Endometrial microvascular endothelial cells (primary cell): ENCODE measurements at regions not wholly inside any gene's neighbourhood (a gene's known extent, or its start where the extent isn't known, plus 50 kb on each side); places are given as distances from the start of the nearest gene placed in this dataset.

Source experiments
- in situ Hi-C: cut with HindIII; loops from 2 replicates; pipeline ENCODE4 v1.10.0; 2017; ENCODE audit warnings: low sequenced_read_pairs, low pct_unique_long_range_greater_than_20kb; ENCODE audit errors: inconsistent ontology term

DNA sequence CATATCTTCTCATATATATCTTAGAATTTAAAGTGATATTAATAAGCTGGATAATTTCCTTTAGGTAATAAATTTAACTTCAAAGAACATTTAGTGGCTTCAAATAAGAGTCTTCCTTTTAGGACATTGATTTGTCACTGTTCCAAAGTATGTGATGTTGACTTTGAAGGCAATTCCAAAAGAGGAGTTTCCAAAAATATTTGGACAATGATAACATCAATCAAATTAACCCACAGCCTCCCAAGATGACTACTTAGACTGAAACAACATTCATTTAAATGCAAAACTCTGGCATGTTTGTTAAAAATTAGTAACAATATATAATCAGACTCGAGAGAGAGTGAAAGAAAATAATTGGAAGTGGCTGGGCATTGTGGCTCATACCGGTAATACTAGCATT, 211.1 kb downstream of the OGFRL1 start:
- in situ Hi-C loops = loop anchor here (10.0 kb wide), 1 partner anchor 115 kb away; no protein-coding TSS in a partner anchor

DNA sequence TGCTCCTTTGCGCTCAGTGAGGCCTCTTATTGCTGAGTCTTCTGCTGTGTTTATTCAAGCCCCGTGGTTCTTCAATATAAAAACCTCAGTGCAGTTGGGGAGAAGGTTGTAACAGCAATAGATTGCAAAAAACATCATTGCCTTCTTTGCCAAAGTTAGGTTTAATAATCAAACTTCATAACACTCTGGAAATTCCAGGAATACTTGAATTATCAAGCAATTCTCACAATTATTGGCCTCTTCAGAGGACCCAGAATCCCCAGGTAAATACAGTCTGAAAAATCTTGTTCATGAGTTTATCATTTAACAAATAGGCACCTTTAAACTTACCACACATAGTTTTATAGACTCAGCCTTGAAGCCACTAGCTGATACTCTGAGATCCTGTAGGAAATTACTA, 213.6 kb downstream of the OGFRL1 start:
- in situ Hi-C loops = loop anchor here (10.0 kb wide), 1 partner anchor 117 kb away; no protein-coding TSS in a partner anchor

DNA sequence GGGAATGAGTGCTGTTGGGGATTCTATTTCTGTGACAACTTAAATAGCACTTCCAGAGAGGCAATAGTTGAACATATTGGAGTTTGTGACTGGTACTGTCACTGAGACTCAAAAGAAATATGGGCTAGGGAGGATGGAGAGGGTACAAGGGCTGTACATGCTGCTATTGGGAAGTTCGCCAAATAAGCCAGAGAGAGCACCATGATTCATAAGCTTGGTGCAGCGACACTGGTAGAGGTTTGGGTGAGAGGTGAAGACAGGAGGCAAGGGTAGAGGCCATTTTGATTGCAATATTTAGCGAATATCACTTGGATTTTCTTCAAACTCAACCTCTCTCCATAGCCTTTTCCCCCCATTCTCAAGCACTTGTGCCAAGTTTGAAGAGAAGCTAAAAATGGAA, 214.3 kb downstream of the OGFRL1 start:
- in situ Hi-C loops = loop anchor here (10.0 kb wide), 1 partner anchor 118 kb away; no protein-coding TSS in a partner anchor

DNA sequence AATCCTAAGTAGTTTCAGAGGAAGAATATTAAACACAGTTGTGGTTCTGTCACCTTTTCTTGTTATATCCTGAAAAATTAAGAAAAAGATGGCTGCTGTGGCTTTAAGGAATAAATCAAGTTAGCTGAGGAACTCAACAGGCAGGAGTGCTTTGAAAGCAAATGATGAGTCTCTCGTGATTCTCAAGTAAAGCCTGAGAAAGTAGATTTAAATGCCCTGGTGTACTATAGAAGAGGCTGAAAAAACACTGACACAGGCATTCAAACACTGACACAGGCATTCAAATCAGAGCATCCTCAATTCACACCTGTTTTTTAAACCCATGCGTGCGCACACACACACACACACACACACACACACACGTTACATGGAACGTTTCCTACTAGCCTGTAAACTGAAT, 218.6 kb downstream of the OGFRL1 start:
- in situ Hi-C loops = loop anchor here (10.0 kb wide), 1 partner anchor 122 kb away; no protein-coding TSS in a partner anchor

DNA sequence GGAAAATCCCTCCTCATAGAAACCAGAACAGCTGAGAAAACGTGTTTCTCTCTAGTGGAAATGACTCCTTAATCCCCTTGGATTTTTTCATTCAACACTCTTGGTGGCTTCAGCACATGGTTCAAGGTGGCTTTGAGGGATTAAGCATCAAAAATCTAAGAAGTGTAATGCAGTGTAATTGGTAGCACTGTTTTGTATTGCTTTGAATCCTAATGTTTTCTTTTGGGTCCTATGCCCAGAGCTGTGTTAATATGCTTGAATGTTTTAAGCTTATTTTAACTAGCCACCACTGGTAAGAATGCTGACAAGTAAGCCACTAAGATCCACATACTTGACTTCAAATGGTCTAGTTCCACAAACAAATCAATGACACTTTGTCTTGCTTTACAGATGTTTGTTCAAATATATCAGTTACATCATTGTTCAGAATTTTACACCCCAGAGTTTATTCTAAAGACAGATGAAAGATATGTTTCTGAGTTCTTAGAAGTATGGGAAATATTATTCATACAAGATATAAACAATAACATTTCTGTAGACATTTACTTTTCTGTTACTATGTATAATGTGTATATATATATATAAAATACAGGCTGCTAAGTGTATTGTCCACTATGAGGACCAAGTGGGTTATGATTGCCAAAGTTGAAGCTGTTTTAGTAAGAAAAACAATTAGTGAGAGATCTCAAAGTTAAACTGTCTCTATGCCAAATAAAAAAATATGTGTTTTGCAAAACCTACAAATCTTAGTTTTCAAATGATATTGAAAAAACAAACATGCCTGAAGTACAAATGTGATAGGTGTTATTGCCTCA, 220.8 kb downstream of the OGFRL1 start:
- in situ Hi-C loops = loop anchor here (10.0 kb wide), 1 partner anchor 125 kb away; no protein-coding TSS in a partner anchor

DNA sequence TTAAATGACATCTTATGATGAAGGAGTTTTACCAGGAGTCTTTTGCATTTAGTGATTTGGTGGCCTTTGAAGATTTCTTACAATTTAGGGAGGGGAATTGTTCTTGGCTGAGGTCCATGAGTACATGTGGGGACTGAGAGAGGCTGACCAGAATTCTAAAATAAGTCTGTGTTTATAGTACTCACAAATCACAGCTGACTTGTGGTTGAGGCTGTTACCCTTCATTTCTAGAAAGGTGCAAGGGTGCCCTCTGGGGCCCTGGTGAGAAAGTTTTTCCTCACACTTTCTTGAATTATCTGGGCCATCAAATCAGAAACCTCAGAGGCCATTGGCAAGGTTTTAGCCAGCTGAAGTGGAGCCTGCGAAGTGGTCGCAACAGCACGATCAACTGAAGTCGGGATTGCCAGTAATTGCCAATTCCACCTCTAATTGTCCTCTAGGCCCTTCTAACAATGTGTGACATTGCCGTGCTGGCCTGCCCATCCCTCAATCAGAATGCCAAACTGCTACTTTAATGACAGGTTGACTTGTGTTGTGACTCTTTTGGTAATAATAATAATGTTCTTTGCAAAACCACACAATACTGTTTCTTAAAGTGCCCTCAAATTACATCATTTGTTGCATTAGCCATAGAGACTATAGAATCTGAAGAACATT, 221.6 kb downstream of the OGFRL1 start:
- in situ Hi-C loops = no loop called here

DNA sequence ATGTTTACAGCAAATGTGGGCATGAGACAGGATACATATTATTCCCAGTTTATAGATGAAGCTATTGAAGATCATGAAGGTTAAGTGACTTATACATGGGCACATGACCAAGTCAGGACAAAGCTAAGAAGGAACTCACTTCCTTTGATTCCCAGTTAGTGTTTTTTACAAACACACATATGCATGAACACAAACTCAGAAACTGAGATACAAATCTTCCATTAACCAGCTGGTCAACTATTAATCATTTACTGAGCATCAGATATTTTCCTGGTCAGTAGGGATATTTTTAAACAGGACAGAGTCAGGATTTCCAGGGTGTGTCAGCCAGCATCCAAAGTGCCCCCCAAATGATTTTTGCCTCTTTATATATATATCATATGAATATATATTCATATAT, 222.2 kb downstream of the OGFRL1 start:
- in situ Hi-C loops = no loop called here

- in situ Hi-C loops = no loop called here
These were observed 223.6 kb downstream of the OGFRL1 start for GRCh38 chr6:71512256-71512655.

GRCh38 chr6:71513036-71513435, 224.4 kb downstream of the OGFRL1 start:
- in situ Hi-C loops = no loop called here

DNA sequence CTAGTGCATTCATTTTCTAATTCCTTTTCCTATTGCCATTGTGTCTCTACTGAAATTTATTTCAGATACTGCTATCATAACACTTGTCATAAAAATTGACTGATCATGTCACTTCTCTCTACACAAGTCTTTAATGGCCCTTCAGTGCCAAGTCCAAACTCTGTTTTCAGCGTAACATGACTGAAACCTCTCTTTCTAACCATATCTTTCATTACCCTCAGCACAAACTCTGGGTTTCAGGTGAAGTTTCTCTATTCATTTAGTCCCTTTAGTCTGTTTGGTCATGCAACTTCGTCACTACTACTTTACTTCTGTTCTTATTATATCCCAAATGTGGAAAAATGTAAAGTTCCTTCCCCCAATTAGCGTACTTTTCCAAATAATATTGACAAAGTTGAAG, 234.9 kb downstream of the OGFRL1 start:
- in situ Hi-C loops = no loop called here

GRCh38 chr6:71524201-71524600, 235.6 kb downstream of the OGFRL1 start:
- in situ Hi-C loops = no loop called here

DNA sequence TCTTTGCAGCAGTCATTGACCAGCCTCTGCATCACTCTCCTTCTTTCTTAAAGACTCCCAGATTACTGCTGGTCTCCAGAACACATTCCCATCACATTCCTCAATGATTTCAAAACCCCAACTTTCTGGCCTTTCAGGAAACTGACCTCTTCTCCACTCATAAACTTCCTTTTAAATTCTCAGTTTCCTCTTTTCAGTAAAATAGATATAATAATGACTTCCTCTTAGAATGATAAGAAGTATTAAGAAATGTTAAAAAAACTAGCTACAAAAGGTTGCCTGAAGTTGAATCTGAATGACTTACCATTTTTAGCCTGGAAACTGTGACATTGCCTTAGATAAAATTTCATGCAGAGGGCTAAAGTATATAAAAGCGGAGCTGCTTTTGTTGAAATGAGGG, 239.3 kb downstream of the OGFRL1 start:
- in situ Hi-C loops = no loop called here

DNA sequence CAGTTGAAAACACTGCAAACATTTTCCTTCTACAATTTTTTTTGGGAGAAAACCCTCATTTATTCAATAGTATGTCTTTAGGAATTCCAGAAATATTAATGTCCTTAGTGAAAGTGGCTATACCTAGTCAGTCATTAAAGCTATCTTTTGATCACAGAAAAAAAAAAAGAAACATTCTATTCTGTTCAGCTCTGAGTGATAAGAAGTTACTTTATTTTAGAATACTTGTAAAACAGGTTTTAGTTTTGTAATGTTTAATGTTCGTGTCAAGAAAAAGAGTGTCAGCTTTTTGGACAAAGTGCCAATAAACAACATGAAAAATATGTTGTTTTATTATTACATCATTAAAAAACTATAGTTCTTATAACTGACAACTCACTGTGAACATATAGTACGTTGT, 240.4 kb downstream of the OGFRL1 start:
- in situ Hi-C loops = no loop called here

DNA sequence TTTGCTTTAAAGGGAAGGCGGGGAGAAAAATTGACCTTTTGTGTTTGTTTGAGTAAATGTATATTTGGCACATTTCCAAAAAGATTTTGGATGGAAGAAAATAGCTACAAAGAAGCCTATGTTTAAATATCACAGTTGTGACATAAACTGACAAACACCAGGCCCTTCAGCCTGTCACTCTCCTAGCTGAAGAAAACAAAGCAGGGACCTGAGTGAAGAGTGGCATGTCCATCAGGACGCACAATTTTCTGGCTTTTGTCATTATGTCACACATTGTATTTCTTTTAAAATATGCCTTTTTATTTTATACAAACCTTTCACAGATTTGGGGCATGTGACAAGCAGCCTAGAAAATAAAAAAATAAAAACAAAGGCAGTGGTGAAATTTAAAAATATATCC, 241.2 kb downstream of the OGFRL1 start:
- in situ Hi-C loops = no loop called here

- in situ Hi-C loops = no loop called here
These were observed 242.4 kb downstream of the OGFRL1 start for GRCh38 chr6:71531006-71531405.

DNA sequence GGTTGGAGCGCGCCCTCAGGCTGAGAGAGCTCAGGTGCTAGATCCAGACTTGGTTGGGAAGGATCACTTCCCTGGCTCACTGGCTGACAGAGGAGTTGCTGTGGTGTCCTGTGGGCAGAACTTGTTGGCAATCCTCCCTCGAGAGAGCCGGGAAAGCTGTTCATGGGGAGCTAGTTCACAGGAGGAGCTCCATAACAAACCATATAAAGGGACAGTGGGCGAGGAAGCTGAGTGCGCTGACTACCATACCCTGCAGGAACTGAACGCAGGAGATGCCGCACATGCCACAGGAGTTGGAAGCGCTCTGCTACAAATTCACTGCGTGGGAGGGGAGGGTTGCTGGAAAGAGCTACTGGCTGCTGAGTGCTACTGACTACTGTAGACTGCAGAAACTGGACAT, 243.2 kb downstream of the OGFRL1 start:
- in situ Hi-C loops = no loop called here

DNA sequence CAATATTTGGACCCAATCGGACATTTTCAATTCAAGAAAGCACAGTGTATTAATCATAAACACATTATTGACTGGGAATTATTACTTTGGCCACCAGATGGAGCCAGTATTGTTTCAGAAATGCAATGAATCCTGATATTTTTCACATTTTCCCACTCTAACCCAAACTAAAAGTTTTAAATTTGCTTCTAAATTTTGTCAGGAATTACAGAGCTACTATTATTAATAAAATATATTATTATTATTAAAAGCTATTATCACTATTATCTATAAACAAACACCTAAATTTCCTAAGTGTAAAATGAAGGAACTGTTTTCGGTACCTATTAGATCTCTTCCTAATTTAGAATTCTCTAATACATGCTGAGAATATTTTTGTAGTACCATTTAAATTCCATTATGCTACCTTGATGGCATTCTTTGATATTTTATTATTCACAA, 245.3 kb downstream of the OGFRL1 start:
- in situ Hi-C loops = no loop called here

GRCh38 chr6:71534921-71535320, 246.3 kb downstream of the OGFRL1 start:
- in situ Hi-C loops = no loop called here

GRCh38 chr6:71537717-71538116, 249.1 kb downstream of the OGFRL1 start:
- in situ Hi-C loops = no loop called here

GRCh38 chr6:71544028-71544427, 255.4 kb downstream of the OGFRL1 start:
- in situ Hi-C loops = no loop called here
